Thyroid gland (tissue), 4 donors: ENCODE measurements at regions not wholly inside any gene's neighbourhood (a gene's known extent, or its start where the extent isn't known, plus 50 kb on each side); places are given as distances from the start of the nearest gene placed in this dataset.

Source experiments
- CTCF ChIP-seq, 6 experiments: fragments of 200-600 bp in 3 of 6; fragments of 450-650 bp in 3 of 6; sonication (generic) in 3 of 6; IDR thresholded peaks; one replicate each; pipeline ENCODE4 v1.5.1; 2016 to 2019; ENCODE audit warnings: antibody characterized with exemption in 6 of 6, mild to moderate bottlenecking in 2 of 6, inconsistent platforms in 1 of 6, moderate library complexity in 1 of 6
- POLR2A ChIP-seq, 2 donors: fragments of 450-650 bp; IDR thresholded peaks; one replicate each; pipeline ENCODE4 v1.6.1; 2017; ENCODE audit warnings: antibody characterized with exemption in 2 of 2, mild to moderate bottlenecking in 2 of 2, moderate library complexity in 1 of 2

- TF ChIP-seq CTCF (IDR thresholded peaks at IDR 0.05) (no peak), POLR2A (IDR thresholded peaks at IDR 0.05) (no peak)
These were observed 156.6 kb upstream of the DMRT1 start for GRCh38 chr9:684941-685340.
